IMR-90 (cell line): ENCODE measurements at regions not wholly inside any gene's neighbourhood (a gene's known extent, or its start where the extent isn't known, plus 50 kb on each side); places are given as distances from the start of the nearest gene placed in this dataset.

ENCODE experiments used
- ATAC-seq: fragments of 200-7000 bp; cut with Tn5 transposase; 2 replicates; pipeline ENCODE4 v1.9.1; 2020; ENCODE audit warnings: low read depth, mild to moderate bottlenecking, moderate library complexity
- BruUV-seq: library from RNA; stranded (reverse); fragments of 400-500 nt; replicated peaks from 2 replicates; lab custom pipeline; 2021; lab: Mats Ljungman, UMichigan
- CTCF ChIA-PET: fragments of 300-600 bp; formaldehyde crosslinking; extraction: SDS; loops from one replicate; lab custom pipeline; 2021; ENCODE audit warnings: antibody characterized with exemption; lab: Yijun Ruan, JAX
- POLR2A ChIA-PET: fragments of 300-600 bp; sonication (Branson Sonifier 250); formaldehyde crosslinking; loops from one replicate; lab custom pipeline; 2022; ENCODE audit warnings: antibody characterized with exemption; ENCODE audit not compliant: unreplicated experiment; lab: Charles Lee
- DNase-seq: peaks from one replicate; pipeline ENCODE4 v3.0.0; 2013
- H2AFZ ChIP-seq: replicated peaks from 2 replicates; pipeline ENCODE3; 2013; ENCODE audit warnings: low read length, mild to moderate bottlenecking; ENCODE audit not compliant: poor library complexity
- H2AK5ac ChIP-seq: 2 replicates; pipeline ENCODE4 v1.6.1; 2013; ENCODE audit warnings: low read depth, low read length, inconsistent platforms
- H2AK9ac ChIP-seq: replicated peaks from 2 replicates; pipeline ENCODE3; 2013; ENCODE audit warnings: mild to moderate bottlenecking, low read depth, low read length, moderate library complexity; ENCODE audit not compliant: poor library complexity
- H2BK120ac ChIP-seq: 2 replicates; pipeline ENCODE4 v1.6.1; 2013; ENCODE audit warnings: low read depth, low read length, inconsistent platforms
- H2BK15ac ChIP-seq: 3 replicates; pipeline ENCODE4 v1.6.1; 2013; ENCODE audit warnings: low read depth, low read length, inconsistent platforms
- H2BK20ac ChIP-seq: 2 replicates; pipeline ENCODE4 v1.6.1; 2013; ENCODE audit warnings: low read depth, mild to moderate bottlenecking, inconsistent platforms, low read length, moderate library complexity
- H2BK5ac ChIP-seq: 2 replicates; pipeline ENCODE4 v1.6.1; 2013; ENCODE audit warnings: mild to moderate bottlenecking, low read depth, low read length, inconsistent platforms; ENCODE audit not compliant: poor library complexity, severe bottlenecking
- H3K14ac ChIP-seq: replicated peaks from 2 replicates; pipeline ENCODE4 v1.6.1; 2013; ENCODE audit warnings: low read depth, low read length, inconsistent platforms
- H3K18ac ChIP-seq: 2 replicates; pipeline ENCODE4 v1.6.1; 2013; ENCODE audit warnings: low read depth, low read length, control low read depth
- H3K23ac ChIP-seq: 2 replicates; pipeline ENCODE4 v1.6.1; 2013; ENCODE audit warnings: low read depth, low read length, inconsistent platforms
- H3K27ac ChIP-seq: 2 replicates; pipeline ENCODE4 v1.5.1; 2013; ENCODE audit warnings: mild to moderate bottlenecking, control low read depth, low read length; ENCODE audit not compliant: insufficient read depth
- H3K27me3 ChIP-seq: 2 replicates; pipeline ENCODE4 v1.6.1; 2013; ENCODE audit warnings: low read length; ENCODE audit not compliant: control insufficient read depth, insufficient read depth
- H3K36me3 ChIP-seq: 2 replicates; pipeline ENCODE4 v1.6.1; 2013; ENCODE audit warnings: low read length, mixed read lengths; ENCODE audit not compliant: control insufficient read depth, insufficient read depth
- H3K4ac ChIP-seq: 2 replicates; pipeline ENCODE4 v1.6.1; 2013; ENCODE audit warnings: low read depth, low read length, inconsistent platforms
- H3K4me1 ChIP-seq: 2 replicates; pipeline ENCODE4 v1.6.1; 2013; ENCODE audit warnings: low read length, mixed read lengths; ENCODE audit not compliant: control insufficient read depth, insufficient read depth
- H3K4me2 ChIP-seq: 2 replicates; pipeline ENCODE4 v1.6.1; 2013; ENCODE audit warnings: low read depth, mild to moderate bottlenecking, control low read depth, low read length, moderate library complexity
- H3K4me3 ChIP-seq: 2 replicates; pipeline ENCODE4 v1.5.1; 2013; ENCODE audit warnings: low read depth, mild to moderate bottlenecking, control low read depth, low read length, moderate library complexity; ENCODE audit not compliant: insufficient read depth
- H3K56ac ChIP-seq: 2 replicates; pipeline ENCODE4 v1.6.1; 2013; ENCODE audit warnings: low read length, inconsistent platforms; ENCODE audit not compliant: insufficient read depth; ENCODE audit errors: extremely low read depth
- H3K79me1 ChIP-seq, 2 experiments: 2 replicates each; pipeline ENCODE4 v1.6.1; 2013; ENCODE audit warnings: low read length in 2 of 2, inconsistent platforms in 1 of 2, low read depth in 1 of 2
- H3K9ac ChIP-seq: 2 replicates; pipeline ENCODE4 v1.6.1; 2013; ENCODE audit warnings: low read depth, low read length, control low read depth
- H3K9me1 ChIP-seq: 2 replicates; pipeline ENCODE4 v1.6.1; 2013; ENCODE audit warnings: low read length, inconsistent platforms; ENCODE audit not compliant: insufficient read depth
- H3K9me3 ChIP-seq: 2 replicates; pipeline ENCODE4 v1.6.1; 2013; ENCODE audit warnings: low read length; ENCODE audit not compliant: control insufficient read depth, insufficient read depth
- H4K20me1 ChIP-seq: 2 replicates; pipeline ENCODE4 v1.6.1; 2013; ENCODE audit warnings: low read length, inconsistent platforms; ENCODE audit not compliant: insufficient read depth
- H4K5ac ChIP-seq: 2 replicates; pipeline ENCODE4 v1.6.1; 2013; ENCODE audit warnings: mild to moderate bottlenecking, low read depth, low read length, control low read depth
- H4K8ac ChIP-seq, 2 experiments: 2 replicates each; pipeline ENCODE4 v1.6.1; 2013; ENCODE audit warnings: low read depth in 2 of 2, low read length in 2 of 2, control low read depth in 1 of 2, inconsistent platforms in 1 of 2
- H4K91ac ChIP-seq: 2 replicates; pipeline ENCODE4 v1.6.1; 2013; ENCODE audit warnings: low read depth, low read length, inconsistent platforms; ENCODE audit not compliant: insufficient read depth
- MAFK ChIP-seq: IDR thresholded peaks from 2 replicates; pipeline ENCODE4 v1.6.1; 2012; ENCODE audit warnings: low read depth, low read length, improper control_type of control experiment
- MAZ ChIP-seq: IDR thresholded peaks from 2 replicates; pipeline ENCODE4 v1.6.1; 2012; ENCODE audit warnings: low read depth, mild to moderate bottlenecking, low read length, improper control_type of control experiment, moderate library complexity, borderline replicate concordance
- MXI1 ChIP-seq: IDR thresholded peaks from 2 replicates; pipeline ENCODE4 v1.6.1; 2012; ENCODE audit warnings: low read depth, mild to moderate bottlenecking, low read length, moderate library complexity, borderline replicate concordance
- NFE2L2 ChIP-seq: fragments of 150-350 bp; IDR thresholded peaks from 2 replicates; pipeline ENCODE4 v1.6.1; 2016; ENCODE audit warnings: low read depth, mild to moderate bottlenecking, low read length
- POLR2A ChIP-seq: IDR thresholded peaks from 2 replicates; pipeline ENCODE4 v1.6.1; 2012; ENCODE audit warnings: mild to moderate bottlenecking, low read depth, low read length
- RAD21 ChIP-seq: IDR thresholded peaks from 2 replicates; pipeline ENCODE4 v1.6.1; 2012; ENCODE audit warnings: low read length, improper control_type of control experiment
- RFX5 ChIP-seq: IDR thresholded peaks from 2 replicates; pipeline ENCODE4 v1.8.0; 2012; ENCODE audit warnings: low read depth, mild to moderate bottlenecking, low read length, moderate library complexity
- SMC3 ChIP-seq: fragments of 150-350 bp; IDR thresholded peaks from 2 replicates; pipeline ENCODE4 v1.6.1; 2016; ENCODE audit warnings: low read depth, mild to moderate bottlenecking, antibody characterized with exemption, low read length, moderate library complexity
- dilution Hi-C: fragments of 300-500 bp; cut with HindIII; formaldehyde crosslinking; loops from one replicate; pipeline ENCODE4 v1.14.3; 2018; ENCODE audit warnings: low sequenced_read_pairs; ENCODE audit not compliant: unreplicated experiment
- in situ Hi-C: fragments of 300-500 bp; cut with MboI; formaldehyde crosslinking; loops from 3 replicates; pipeline ENCODE4 v1.14.3; 2019; ENCODE audit warnings: low sequenced_read_pairs, inconsistent platforms, mixed read lengths
- intact Hi-C: fragments of 100-400 bp; cut with micrococcal nuclease; formaldehyde crosslinking; loops from 2 replicates; pipeline ENCODE4 v1.10.0; 2022
- TF ChIP-seq, protein P1 (sequence below): conservative IDR thresholded peaks from 2 replicates; pipeline ENCODE4 v1.5.1; 2012; ENCODE audit warnings: mild to moderate bottlenecking, low read depth, low read length, improper control_type of control experiment
- TF ChIP-seq, protein P2 (sequence below): fragments of 150-350 bp; IDR thresholded peaks from 2 replicates; pipeline ENCODE4 v1.6.1; 2017; ENCODE audit warnings: mild to moderate bottlenecking, antibody characterized with exemption, low read length, low read depth

DNA sequence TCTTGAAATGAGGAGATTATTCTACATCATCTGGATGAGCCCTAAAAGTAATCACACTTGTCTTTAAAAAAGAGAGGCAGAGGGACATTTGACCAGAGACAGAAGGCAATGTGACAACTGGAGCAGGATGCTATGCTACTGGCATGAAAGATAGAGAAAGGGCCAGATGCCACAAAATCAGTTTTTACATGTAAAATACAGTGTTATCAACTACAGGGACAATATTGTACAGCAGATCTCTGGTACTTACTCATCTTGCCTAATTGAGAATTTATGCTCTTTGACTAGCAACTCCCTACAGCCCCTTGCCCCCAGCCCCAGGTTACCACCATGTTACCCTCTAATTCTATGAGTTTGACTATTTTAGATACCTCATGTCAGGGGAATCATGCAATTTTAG is 633.4 kb downstream of the LTN1 start:
- H4K8ac ChIP-seq, result no peak overlapping the region

More for the DNA sequence above, 633.4 kb downstream of the LTN1 start:
- ChIA-PET POLR2A (no interaction called here), CTCF (no interaction called here)
- Histone ChIP-seq H3K27ac (no peak overlapping the region), H3K79me1 (no peaks in the 10 kb centered on the region), H3K9ac (no peak overlapping the region), H3K4ac (no peak overlapping the region), H2BK15ac (no peak overlapping the region), H4K5ac (peak overlapping the region; percentile 17; the same call in 1 of the 2 replicates), H3K4me2 (no peak overlapping the region), H3K36me3 (no peaks in the 10 kb centered on the region), H2AK9ac (no peak overlapping the region), H4K20me1 (no peaks in the 10 kb centered on the region), H2AK5ac (no peak overlapping the region), H3K23ac (no peak overlapping the region), H3K9me1 (no peaks in the 10 kb centered on the region), H3K18ac (no peak overlapping the region), H2BK120ac (no peak overlapping the region), H4K91ac (no peak overlapping the region), H3K14ac (no peak overlapping the region), H3K4me3 (no peak overlapping the region), H3K4me1 (no peaks in the 10 kb centered on the region; the same call in none of the 2 replicates), H2BK20ac (0 out of 2 replicates have a peak overlapping the region, but pooled peaks have one; percentile 20), H3K56ac (no peak overlapping the region), H3K9me3 (no peaks in the 10 kb centered on the region), H2AFZ (no peak overlapping the region), H2BK5ac (no peak overlapping the region), H3K27me3 (no peaks in the 10 kb centered on the region)
- dilution Hi-C loops, result no loop called here
- TF ChIP-seq MAFK (no peak), POLR2A (no peak), RFX5 (no peak), NFE2L2 (no peak), MXI1 (no peak), SMC3 (no peak), RAD21 (no peak), MAZ (no peak)
- TF ChIP-seq, protein P1, sequence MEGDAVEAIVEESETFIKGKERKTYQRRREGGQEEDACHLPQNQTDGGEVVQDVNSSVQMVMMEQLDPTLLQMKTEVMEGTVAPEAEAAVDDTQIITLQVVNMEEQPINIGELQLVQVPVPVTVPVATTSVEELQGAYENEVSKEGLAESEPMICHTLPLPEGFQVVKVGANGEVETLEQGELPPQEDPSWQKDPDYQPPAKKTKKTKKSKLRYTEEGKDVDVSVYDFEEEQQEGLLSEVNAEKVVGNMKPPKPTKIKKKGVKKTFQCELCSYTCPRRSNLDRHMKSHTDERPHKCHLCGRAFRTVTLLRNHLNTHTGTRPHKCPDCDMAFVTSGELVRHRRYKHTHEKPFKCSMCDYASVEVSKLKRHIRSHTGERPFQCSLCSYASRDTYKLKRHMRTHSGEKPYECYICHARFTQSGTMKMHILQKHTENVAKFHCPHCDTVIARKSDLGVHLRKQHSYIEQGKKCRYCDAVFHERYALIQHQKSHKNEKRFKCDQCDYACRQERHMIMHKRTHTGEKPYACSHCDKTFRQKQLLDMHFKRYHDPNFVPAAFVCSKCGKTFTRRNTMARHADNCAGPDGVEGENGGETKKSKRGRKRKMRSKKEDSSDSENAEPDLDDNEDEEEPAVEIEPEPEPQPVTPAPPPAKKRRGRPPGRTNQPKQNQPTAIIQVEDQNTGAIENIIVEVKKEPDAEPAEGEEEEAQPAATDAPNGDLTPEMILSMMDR, result no peak
- TF ChIP-seq, protein P2, sequence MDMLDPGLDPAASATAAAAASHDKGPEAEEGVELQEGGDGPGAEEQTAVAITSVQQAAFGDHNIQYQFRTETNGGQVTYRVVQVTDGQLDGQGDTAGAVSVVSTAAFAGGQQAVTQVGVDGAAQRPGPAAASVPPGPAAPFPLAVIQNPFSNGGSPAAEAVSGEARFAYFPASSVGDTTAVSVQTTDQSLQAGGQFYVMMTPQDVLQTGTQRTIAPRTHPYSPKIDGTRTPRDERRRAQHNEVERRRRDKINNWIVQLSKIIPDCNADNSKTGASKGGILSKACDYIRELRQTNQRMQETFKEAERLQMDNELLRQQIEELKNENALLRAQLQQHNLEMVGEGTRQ, result no peak
- ATAC-seq, result no peak
- no TSS peak for BruUV-seq
- no peak for DNase-seq
- intact Hi-C loops, result no loop called here
- in situ Hi-C loops, result loop anchor here (10.0 kb wide), 1 partner anchor 366 kb away; no protein-coding TSS in a partner anchor
